ENCODE measurements at regions not wholly inside any gene's neighbourhood (a gene's known extent, or its start where the extent isn't known, plus 50 kb on each side); places are given as distances from the start of the nearest gene placed in this dataset.

DNA sequence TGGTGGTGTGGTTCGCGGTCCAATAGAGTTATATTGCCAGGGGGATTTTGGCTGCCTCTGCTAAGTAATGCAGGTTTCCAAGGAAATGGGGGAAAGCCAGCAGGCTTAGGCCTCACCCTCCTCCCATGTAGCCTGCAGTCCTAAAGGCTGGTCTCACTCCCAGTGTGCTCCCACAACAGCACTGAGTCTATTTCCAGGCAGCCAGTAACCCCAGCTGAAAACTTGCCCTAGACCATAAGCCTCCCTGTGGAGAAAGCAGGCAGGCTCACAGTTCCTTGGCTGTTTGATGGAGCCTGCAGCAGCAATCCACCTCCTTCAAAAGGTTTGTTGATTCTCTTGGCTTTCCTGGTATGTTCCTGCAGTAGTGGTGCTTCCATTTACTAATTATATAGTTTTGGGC, 220.0 kb upstream of the ZNF804B start:
- H3K27ac Mint-ChIP-seq (ENCODE audit: low read depth, unreplicated experiment) = no peak overlapping the region
- DNase-seq (ENCODE audit: unreplicated experiment) = no peak
- H3K27me3 Mint-ChIP-seq (ENCODE audit: insufficient read depth, unreplicated experiment) = no peaks in the 10 kb centered on the region
- no peaks in the 10 kb centered on the region for H3K4me1 Mint-ChIP-seq (ENCODE audit: insufficient read depth, unreplicated experiment)
- ChIA-PET CTCF (interaction anchor here (0.7 kb wide), 1 partner anchor 18 kb away, joined by 3 read pairs; no protein-coding TSS in a partner anchor), POLR2A (no interaction called here)
- no peaks in the 10 kb centered on the region for H3K9me3 Mint-ChIP-seq (ENCODE audit: unreplicated experiment)
- TF ChIP-seq, protein P1, sequence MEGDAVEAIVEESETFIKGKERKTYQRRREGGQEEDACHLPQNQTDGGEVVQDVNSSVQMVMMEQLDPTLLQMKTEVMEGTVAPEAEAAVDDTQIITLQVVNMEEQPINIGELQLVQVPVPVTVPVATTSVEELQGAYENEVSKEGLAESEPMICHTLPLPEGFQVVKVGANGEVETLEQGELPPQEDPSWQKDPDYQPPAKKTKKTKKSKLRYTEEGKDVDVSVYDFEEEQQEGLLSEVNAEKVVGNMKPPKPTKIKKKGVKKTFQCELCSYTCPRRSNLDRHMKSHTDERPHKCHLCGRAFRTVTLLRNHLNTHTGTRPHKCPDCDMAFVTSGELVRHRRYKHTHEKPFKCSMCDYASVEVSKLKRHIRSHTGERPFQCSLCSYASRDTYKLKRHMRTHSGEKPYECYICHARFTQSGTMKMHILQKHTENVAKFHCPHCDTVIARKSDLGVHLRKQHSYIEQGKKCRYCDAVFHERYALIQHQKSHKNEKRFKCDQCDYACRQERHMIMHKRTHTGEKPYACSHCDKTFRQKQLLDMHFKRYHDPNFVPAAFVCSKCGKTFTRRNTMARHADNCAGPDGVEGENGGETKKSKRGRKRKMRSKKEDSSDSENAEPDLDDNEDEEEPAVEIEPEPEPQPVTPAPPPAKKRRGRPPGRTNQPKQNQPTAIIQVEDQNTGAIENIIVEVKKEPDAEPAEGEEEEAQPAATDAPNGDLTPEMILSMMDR (IDR thresholded peaks at IDR 0.05; ENCODE audit: unreplicated experiment) = no peak
- H3K4me3 Mint-ChIP-seq (ENCODE audit: unreplicated experiment) = no peak overlapping the region
- intact Hi-C loops (cut with micrococcal nuclease) = no loop called here
- no peaks in the 10 kb centered on the region for H3K36me3 Mint-ChIP-seq (ENCODE audit: insufficient read depth, unreplicated experiment)
- BruUV-seq (replicated peaks) = no TSS peak

GRCh38 chr7:88523645-88524044, 217.0 kb upstream of the STEAP4 start:
- Mint-ChIP-seq H3K36me3 (ENCODE audit: insufficient read depth, unreplicated experiment) (no peaks in the 10 kb centered on the region), H3K4me1 (ENCODE audit: insufficient read depth, unreplicated experiment) (no peaks in the 10 kb centered on the region), H3K4me3 (ENCODE audit: unreplicated experiment) (no peak overlapping the region), H3K9me3 (ENCODE audit: unreplicated experiment) (no peaks in the 10 kb centered on the region), H3K27me3 (ENCODE audit: insufficient read depth, unreplicated experiment) (peaks cover 24% of the 10 kb centered on the region), H3K27ac (ENCODE audit: low read depth, unreplicated experiment) (no peak overlapping the region)
- TF ChIP-seq, protein P1 (IDR thresholded peaks at IDR 0.05; ENCODE audit: unreplicated experiment) = no peak
- ChIA-PET CTCF (interaction anchor here (0.6 kb wide), 1 partner anchor 25 kb away, joined by 4 read pairs; no protein-coding TSS in a partner anchor), POLR2A (no interaction called here)
- no TSS peak for BruUV-seq (replicated peaks)
- intact Hi-C loops (cut with micrococcal nuclease) = no loop called here
- no peak for DNase-seq (ENCODE audit: unreplicated experiment)

GRCh38 chr7:88522771-88523293, 216.1 kb upstream of the STEAP4 start:
- TF ChIP-seq, protein P1 (IDR thresholded peaks at IDR 0.05; ENCODE audit: unreplicated experiment) = no peak

GRCh38 chr7:88516429-88516828, 209.7 kb upstream of the STEAP4 start:
- ChIA-PET CTCF (no interaction called here), POLR2A (no interaction called here)
- peaks cover 59% of the 10 kb centered on the region for H3K27me3 Mint-ChIP-seq (ENCODE audit: insufficient read depth, unreplicated experiment)
- no peaks in the 10 kb centered on the region for H3K9me3 Mint-ChIP-seq (ENCODE audit: unreplicated experiment)
- no peaks in the 10 kb centered on the region for H3K36me3 Mint-ChIP-seq (ENCODE audit: insufficient read depth, unreplicated experiment)
- no TSS peak for BruUV-seq (replicated peaks)
- H3K4me1 Mint-ChIP-seq (ENCODE audit: insufficient read depth, unreplicated experiment) = no peaks in the 10 kb centered on the region
- DNase-seq (ENCODE audit: unreplicated experiment) = no peak
- H3K27ac Mint-ChIP-seq (ENCODE audit: low read depth, unreplicated experiment) = no peak overlapping the region
- TF ChIP-seq, protein P1 (IDR thresholded peaks at IDR 0.05; ENCODE audit: unreplicated experiment) = no peak
- intact Hi-C loops (cut with micrococcal nuclease) = no loop called here
- no peak overlapping the region for H3K4me3 Mint-ChIP-seq (ENCODE audit: unreplicated experiment)

More at GRCh38 chr7:88522771-88523293, 216.1 kb upstream of the STEAP4 start:
- Mint-ChIP-seq H3K27ac (ENCODE audit: low read depth, unreplicated experiment) (no peak overlapping the region), H3K4me3 (ENCODE audit: unreplicated experiment) (no peak overlapping the region), H3K36me3 (ENCODE audit: insufficient read depth, unreplicated experiment) (no peaks in the 10 kb centered on the region), H3K9me3 (ENCODE audit: unreplicated experiment) (no peaks in the 10 kb centered on the region), H3K4me1 (ENCODE audit: insufficient read depth, unreplicated experiment) (no peaks in the 10 kb centered on the region), H3K27me3 (ENCODE audit: insufficient read depth, unreplicated experiment) (peaks cover 24% of the 10 kb centered on the region)
- no peak for DNase-seq (ENCODE audit: unreplicated experiment)
- ChIA-PET POLR2A (no interaction called here), CTCF (no interaction called here)
- no TSS peak for BruUV-seq (replicated peaks)
- intact Hi-C loops (cut with micrococcal nuclease) = no loop called here
